Uterus (tissue), 2 donors: ENCODE measurements at regions not wholly inside any gene's neighbourhood (a gene's known extent, or its start where the extent isn't known, plus 50 kb on each side); places are given as distances from the start of the nearest gene placed in this dataset.

ENCODE experiments used
- CTCF ChIP-seq, 4 experiments: fragments of 200-600 bp in 2 of 4; fragments of 450-650 bp in 2 of 4; sonication (generic) in 2 of 4; IDR thresholded peaks; one replicate each; pipeline ENCODE4 v1.5.1; 2016 to 2019; ENCODE audit warnings: antibody characterized with exemption in 4 of 4, mild to moderate bottlenecking in 2 of 4, moderate library complexity in 1 of 4
- POLR2A ChIP-seq, 2 donors: fragments of 450-650 bp; IDR thresholded peaks; one replicate each; pipeline ENCODE4 v1.6.1; 2016; ENCODE audit warnings: antibody characterized with exemption in 2 of 2, mild to moderate bottlenecking in 1 of 2, moderate library complexity in 1 of 2

- TF ChIP-seq CTCF (IDR thresholded peaks at IDR 0.05) (no peak), POLR2A (IDR thresholded peaks at IDR 0.05) (no peak)
Measured at GRCh38 chr14:98292191-98292590, 979.8 kb downstream of the BCL11B start.
